HL-60 (cell line): ENCODE measurements at regions not wholly inside any gene's neighbourhood (a gene's known extent, or its start where the extent isn't known, plus 50 kb on each side); places are given as distances from the start of the nearest gene placed in this dataset.
"Not testable (repeated sequence)": the region's sequence is repeated elsewhere in the genome, so short reads cannot be mapped to it uniquely, and the experiment has no call there.

Experiments
- DNase-seq, 2 experiments: peaks; one replicate each; pipeline ENCODE4 v3.0.0-alpha.2; 2010 to 2020; ENCODE audit warnings: low read depth in 1 of 2, low spot score in 1 of 2
- H3K27ac ChIP-seq: fragments of 250-450 bp; sonication (Bioruptor Pico); replicated peaks from 2 replicates; pipeline ENCODE4 v1.5.1; 2020; ENCODE audit warnings: mild to moderate bottlenecking, moderate library complexity
- H3K27me3 ChIP-seq: fragments of 250-450 bp; sonication (Bioruptor Pico); 2 replicates; pipeline ENCODE4 v1.5.1; 2021; ENCODE audit warnings: mild to moderate bottlenecking, moderate library complexity; ENCODE audit not compliant: insufficient read depth, poor library complexity, severe bottlenecking
- H3K4me3 ChIP-seq: replicated peaks from 2 replicates; pipeline ENCODE4 v1.5.1; 2011; ENCODE audit warnings: mild to moderate bottlenecking, control low read depth, low read length; ENCODE audit not compliant: insufficient read depth
- CTCF ChIP-seq: IDR thresholded peaks from one replicate; pipeline ENCODE4 v1.5.1; 2011; ENCODE audit warnings: low read length, control low read depth, inconsistent platforms; ENCODE audit not compliant: insufficient read depth
- GABPA ChIP-seq: IDR thresholded peaks from 2 replicates; pipeline ENCODE4 v1.6.1; 2012; ENCODE audit warnings: low read depth
- POLR2AphosphoS5 ChIP-seq: IDR thresholded peaks from 2 replicates; pipeline ENCODE4 v1.6.1; 2012; ENCODE audit warnings: low read depth
- REST ChIP-seq: IDR thresholded peaks from 2 replicates; pipeline ENCODE4 v1.6.1; 2012; ENCODE audit warnings: low read depth; ENCODE audit not compliant: insufficient replicate concordance
- SPI1 ChIP-seq: IDR thresholded peaks from 2 replicates; pipeline ENCODE4 v1.6.1; 2012; ENCODE audit warnings: low read depth, mild to moderate bottlenecking, borderline replicate concordance

DNA sequence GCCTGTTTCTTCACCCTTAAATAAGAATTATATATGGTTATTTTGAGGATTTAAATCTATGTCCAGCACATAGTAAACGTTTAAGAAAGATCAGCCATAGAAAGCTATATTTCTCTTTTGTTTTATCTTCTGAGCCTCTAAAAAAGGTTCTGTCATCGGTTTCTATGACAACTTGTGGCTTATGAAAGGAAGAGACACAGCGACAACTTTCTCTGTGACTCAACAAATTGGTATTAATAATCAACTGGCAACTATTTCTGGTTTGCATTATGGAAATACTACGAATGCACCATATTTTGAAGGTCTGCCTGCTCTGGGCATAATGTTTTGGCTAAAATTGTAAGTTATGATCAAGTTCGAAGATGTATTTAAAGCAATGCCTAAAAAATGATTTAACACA, 751.0 kb downstream of the CD109 start:
- H3K4me3 ChIP-seq, result no peak overlapping the region
- H3K27ac ChIP-seq, result no peak overlapping the region
- DNase-seq, result no peak
- TF ChIP-seq SPI1, result no peak
- no peak for TF ChIP-seq GABPA
- TF ChIP-seq CTCF, result no peak
- TF ChIP-seq POLR2AphosphoS5, result no peak
- no peak for TF ChIP-seq REST
- H3K27me3 ChIP-seq, result no peaks in the 10 kb centered on the region

GRCh38 chr6:74439123-74439811, 743.3 kb downstream of the CD109 start:
- H3K27me3 ChIP-seq, result no peaks in the 10 kb centered on the region
- H3K4me3 ChIP-seq, result no peak overlapping the region
- no peak overlapping the region for H3K27ac ChIP-seq
- DNase-seq, result no peak
- no peak for TF ChIP-seq GABPA
- TF ChIP-seq POLR2AphosphoS5, result no peak
- no peak for TF ChIP-seq SPI1
- TF ChIP-seq CTCF, result no peak
- TF ChIP-seq REST, result no peak

DNA sequence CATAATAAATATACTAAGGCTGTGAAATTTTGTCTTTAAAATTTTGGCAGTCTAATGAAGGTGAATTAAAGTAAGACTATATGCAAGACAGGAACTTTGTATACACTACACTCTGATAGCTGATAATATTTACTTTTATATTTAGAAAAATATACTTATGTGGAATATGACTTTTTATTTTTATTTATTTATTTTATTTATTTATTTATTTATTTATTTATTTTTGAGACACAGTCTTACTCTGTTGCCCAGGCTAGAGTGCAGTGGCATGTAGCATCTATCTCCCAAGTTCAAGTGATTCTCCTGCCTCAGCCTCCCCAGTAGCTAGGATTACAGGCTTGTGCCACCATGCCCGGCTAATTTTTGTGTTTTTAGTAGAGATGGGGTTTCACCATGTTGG, 742.4 kb downstream of the CD109 start:
- not testable (repeated sequence) for DNase-seq, H3K4me3 ChIP-seq, H3K27ac ChIP-seq, H3K27me3 ChIP-seq

- DNase-seq, result no peak
- TF ChIP-seq GABPA (no peak), CTCF (no peak), SPI1 (no peak)
- Histone ChIP-seq H3K27me3 (no peaks in the 10 kb centered on the region), H3K27ac (no peak overlapping the region), H3K4me3 (no peak overlapping the region)
Observed at GRCh38 chr6:74434171-74434570, 738.2 kb downstream of the CD109 start.
